Activated CD8-positive, alpha-beta memory T cell treated with anti-CD3 and anti-CD28 coated beads for 24 hours (primary cell): ENCODE measurements at regions not wholly inside any gene's neighbourhood (a gene's known extent, or its start where the extent isn't known, plus 50 kb on each side); places are given as distances from the start of the nearest gene placed in this dataset.

ENCODE experiments used
- DNase-seq: peaks from one replicate; pipeline ENCODE4 v3.0.0-alpha.2; 2020

- no peak for DNase-seq
These were observed 56.5 kb upstream of the CCDC28A start for GRCh38 chr6:138716971-138717665.

DNA sequence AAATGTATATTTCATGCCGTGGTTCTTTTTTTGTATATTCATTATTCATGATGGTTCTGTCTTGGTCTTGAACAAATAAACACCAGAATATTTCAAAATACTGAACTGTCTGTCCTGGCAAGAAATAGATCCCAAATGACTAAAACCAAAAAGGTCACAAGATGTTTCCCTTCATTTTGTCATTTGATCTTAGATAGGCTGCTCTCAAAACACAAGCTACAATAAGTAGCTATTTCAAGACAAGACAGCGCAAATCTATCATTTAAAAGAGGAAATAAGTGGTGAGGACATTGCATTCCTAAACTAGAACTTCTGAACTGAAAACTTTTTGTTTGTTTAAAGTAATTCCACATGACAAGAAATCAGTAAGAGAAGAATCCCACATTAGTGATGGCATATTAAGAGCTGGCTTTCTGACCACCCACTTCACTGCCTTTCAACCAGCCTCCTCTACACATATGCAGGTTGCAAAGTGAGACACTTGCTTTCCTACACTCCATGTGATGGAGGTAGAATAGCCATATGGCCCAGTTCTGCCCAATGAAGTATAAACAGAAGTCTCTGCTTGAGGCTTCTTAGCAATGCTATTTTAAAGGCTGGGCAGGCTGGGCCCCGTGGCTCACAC lies 54.4 kb upstream of the CCDC28A start:
- DNase-seq, result no peak

GRCh38 chr6:138719744-138720143 lies 53.8 kb upstream of the CCDC28A start:
- DNase-seq, result no peak

GRCh38 chr6:138722425-138723371 lies 50.9 kb upstream of the CCDC28A start:
- DNase-seq, result no peak
